Type B pancreatic cell (in vitro differentiated cells): ENCODE measurements at regions not wholly inside any gene's neighbourhood (a gene's known extent, or its start where the extent isn't known, plus 50 kb on each side); places are given as distances from the start of the nearest gene placed in this dataset.

ENCODE experiments used
- DNase-seq: peaks from one replicate; pipeline ENCODE4 v3.0.0; 2021; ENCODE audit warnings: mixed read lengths; ENCODE audit not compliant: unreplicated experiment; ENCODE audit errors: extremely low spot score
- H3K27ac Mint-ChIP-seq: 2 replicates; pipeline ENCODE4 v1.8.0; 2021; ENCODE audit warnings: mild to moderate bottlenecking, mixed read lengths
- H3K27me3 Mint-ChIP-seq: 2 replicates; pipeline ENCODE4 v1.8.0; 2021; ENCODE audit warnings: mixed read lengths
- H3K36me3 Mint-ChIP-seq: 2 replicates; pipeline ENCODE4 v1.8.0; 2021; ENCODE audit warnings: mixed read lengths
- H3K4me1 Mint-ChIP-seq: one replicate; pipeline ENCODE4 v1.8.0; 2021; ENCODE audit warnings: mixed read lengths; ENCODE audit not compliant: unreplicated experiment
- H3K4me3 Mint-ChIP-seq: 2 replicates; pipeline ENCODE4 v1.8.0; 2021; ENCODE audit warnings: mild to moderate bottlenecking, mixed read lengths
- H3K9me3 Mint-ChIP-seq: 2 replicates; pipeline ENCODE4 v1.8.0; 2021; ENCODE audit warnings: mixed read lengths
- TF ChIP-seq, protein P1 (sequence below): fragments of 200-600 bp; sonication (generic); conservative IDR thresholded peaks from 2 replicates; pipeline ENCODE4 v1.5.0; 2021; ENCODE audit warnings: antibody characterized with exemption, mild to moderate bottlenecking

DNA sequence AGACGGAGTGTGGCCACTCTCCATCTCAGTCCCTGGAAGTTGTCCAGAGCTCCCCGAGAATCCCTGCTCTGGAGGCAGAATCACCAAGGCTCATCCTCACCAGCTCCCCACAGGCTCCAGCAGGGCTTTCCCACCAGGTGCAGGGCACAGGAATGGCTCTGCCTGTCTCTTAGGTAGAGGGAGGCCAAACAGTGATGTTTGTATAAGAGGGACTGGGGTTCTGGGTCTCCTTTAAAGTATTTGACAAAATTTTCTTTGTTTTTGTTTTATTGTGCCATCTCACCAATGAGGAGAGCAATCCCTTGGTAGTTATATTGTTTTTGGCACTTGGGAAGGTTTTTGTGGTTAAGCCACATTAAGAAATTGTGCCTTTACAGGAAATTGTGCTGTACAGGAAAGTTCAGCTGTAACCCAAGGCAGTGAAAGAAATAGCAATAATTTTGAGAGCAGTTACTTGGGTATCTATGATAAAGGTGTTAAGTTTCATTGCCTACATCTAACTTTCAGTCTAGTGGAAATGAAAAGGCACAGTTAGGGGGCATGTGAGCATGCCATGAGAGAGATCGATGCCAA is 219.3 kb upstream of the PRSS58 start:
- H3K36me3 Mint-ChIP-seq: no peaks in the 10 kb centered on the region
- no peaks in the 10 kb centered on the region for H3K9me3 Mint-ChIP-seq
- peaks cover 9% of the 10 kb centered on the region for H3K27me3 Mint-ChIP-seq
- DNase-seq: no peak
- H3K4me3 Mint-ChIP-seq: no peak overlapping the region
- TF ChIP-seq, protein P1, sequence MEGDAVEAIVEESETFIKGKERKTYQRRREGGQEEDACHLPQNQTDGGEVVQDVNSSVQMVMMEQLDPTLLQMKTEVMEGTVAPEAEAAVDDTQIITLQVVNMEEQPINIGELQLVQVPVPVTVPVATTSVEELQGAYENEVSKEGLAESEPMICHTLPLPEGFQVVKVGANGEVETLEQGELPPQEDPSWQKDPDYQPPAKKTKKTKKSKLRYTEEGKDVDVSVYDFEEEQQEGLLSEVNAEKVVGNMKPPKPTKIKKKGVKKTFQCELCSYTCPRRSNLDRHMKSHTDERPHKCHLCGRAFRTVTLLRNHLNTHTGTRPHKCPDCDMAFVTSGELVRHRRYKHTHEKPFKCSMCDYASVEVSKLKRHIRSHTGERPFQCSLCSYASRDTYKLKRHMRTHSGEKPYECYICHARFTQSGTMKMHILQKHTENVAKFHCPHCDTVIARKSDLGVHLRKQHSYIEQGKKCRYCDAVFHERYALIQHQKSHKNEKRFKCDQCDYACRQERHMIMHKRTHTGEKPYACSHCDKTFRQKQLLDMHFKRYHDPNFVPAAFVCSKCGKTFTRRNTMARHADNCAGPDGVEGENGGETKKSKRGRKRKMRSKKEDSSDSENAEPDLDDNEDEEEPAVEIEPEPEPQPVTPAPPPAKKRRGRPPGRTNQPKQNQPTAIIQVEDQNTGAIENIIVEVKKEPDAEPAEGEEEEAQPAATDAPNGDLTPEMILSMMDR: no peak
- H3K4me1 Mint-ChIP-seq: no peaks in the 10 kb centered on the region
- H3K27ac Mint-ChIP-seq: no peak overlapping the region

DNA sequence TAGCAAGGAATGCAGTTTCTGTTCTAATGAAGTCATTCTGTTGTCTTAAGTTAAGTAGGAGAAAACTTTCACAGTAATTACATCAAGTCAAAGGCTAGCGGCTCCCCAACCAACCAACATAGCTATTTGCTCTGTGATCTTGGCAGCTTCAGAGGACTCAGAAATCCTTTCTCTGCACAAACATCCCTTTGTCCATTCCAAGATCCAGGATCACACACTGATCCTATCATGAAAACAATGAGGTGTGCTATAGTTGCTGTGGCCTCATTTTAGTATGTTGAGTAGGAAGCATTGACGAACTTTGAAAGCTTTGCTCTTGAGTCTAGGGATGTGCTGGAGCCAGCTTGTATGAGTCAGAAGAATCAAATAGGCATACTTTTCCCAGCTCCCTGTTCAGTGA is 218.2 kb upstream of the PRSS58 start:
- no peaks in the 10 kb centered on the region for H3K9me3 Mint-ChIP-seq
- H3K4me1 Mint-ChIP-seq: no peaks in the 10 kb centered on the region
- TF ChIP-seq, protein P1: no peak
- H3K27me3 Mint-ChIP-seq: peaks cover 9% of the 10 kb centered on the region
- H3K27ac Mint-ChIP-seq: no peak overlapping the region
- no peak overlapping the region for H3K4me3 Mint-ChIP-seq
- H3K36me3 Mint-ChIP-seq: no peaks in the 10 kb centered on the region
- DNase-seq: no peak

DNA sequence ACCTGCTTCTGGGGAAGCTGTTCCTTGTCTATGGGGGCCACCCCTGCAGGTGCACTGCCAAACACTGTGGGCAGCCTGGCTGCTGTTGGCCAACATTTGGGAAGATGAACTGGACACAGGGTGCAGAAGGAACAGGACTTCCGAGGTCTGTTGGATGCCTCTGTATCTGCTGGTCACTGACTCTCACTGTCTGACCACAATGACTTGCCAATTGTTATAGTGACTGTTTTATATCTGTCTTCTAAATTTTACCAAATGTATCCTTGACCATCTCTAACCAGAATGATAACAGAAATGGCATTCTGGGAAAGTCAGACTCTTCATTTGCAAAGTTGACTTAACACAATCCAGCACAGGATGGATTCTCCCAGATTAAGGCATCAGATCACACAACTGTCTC is 214.0 kb upstream of the PRSS58 start:
- DNase-seq: no peak
- H3K36me3 Mint-ChIP-seq: no peaks in the 10 kb centered on the region
- TF ChIP-seq, protein P1: no peak

DNA sequence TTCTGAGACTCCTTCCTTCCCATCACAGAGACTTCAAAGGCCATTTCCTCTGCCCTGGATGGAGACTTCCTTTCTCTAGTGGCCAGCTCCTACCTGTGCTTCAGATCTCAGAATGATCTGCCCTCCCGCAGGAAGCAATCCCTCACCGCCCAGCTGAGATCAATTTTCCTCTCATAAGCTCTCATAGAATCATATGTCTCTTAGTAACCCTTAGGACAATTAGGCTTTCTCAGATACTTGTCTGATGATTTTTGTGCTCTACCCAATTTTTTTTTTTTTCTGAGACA is 212.6 kb upstream of the PRSS58 start:
- H3K27me3 Mint-ChIP-seq: peaks cover 8% of the 10 kb centered on the region
- TF ChIP-seq, protein P1: no peak
- no peak overlapping the region for H3K4me3 Mint-ChIP-seq
- H3K9me3 Mint-ChIP-seq: no peaks in the 10 kb centered on the region
- no peaks in the 10 kb centered on the region for H3K4me1 Mint-ChIP-seq
- no peak overlapping the region for H3K27ac Mint-ChIP-seq
- H3K36me3 Mint-ChIP-seq: no peaks in the 10 kb centered on the region
- DNase-seq: no peak

More for the DNA sequence above, 214.0 kb upstream of the PRSS58 start:
- Mint-ChIP-seq H3K4me3 (no peak overlapping the region), H3K27ac (no peak overlapping the region), H3K4me1 (no peaks in the 10 kb centered on the region), H3K9me3 (no peaks in the 10 kb centered on the region), H3K27me3 (peaks cover 6% of the 10 kb centered on the region)

DNA sequence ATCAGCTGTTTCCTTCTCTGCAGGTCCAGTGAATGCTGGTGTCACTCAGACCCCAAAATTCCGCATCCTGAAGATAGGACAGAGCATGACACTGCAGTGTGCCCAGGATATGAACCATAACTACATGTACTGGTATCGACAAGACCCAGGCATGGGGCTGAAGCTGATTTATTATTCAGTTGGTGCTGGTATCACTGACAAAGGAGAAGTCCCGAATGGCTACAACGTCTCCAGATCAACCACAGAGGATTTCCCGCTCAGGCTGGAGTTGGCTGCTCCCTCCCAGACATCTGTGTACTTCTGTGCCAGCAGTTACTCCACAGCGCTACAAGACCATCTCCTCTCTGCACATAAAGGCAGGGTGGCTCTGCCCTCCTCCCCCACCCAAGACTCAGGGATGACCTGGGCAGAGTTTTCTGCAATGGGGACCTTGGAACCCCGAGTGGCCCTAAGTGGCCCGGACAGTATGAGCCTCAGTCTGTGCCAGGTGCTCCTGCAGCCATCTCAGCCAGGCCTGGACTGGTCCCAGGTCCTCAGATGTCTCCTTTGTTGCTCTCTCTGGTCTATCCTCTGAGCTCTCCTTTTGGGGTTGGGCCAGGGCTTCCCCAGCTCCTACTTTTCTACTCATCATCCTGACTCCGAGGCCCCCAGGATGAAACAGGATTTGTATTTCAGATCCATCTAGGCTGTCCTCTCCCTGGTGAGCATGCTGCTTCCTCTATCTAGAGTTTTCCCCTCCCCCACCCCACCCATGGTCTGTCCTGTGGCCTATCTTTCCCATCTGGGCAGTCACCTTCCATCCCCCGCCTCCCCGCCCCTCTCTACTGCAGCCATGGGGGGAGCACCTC is 212.1 kb upstream of the PRSS58 start:
- no peak overlapping the region for H3K4me3 Mint-ChIP-seq
- H3K36me3 Mint-ChIP-seq: no peaks in the 10 kb centered on the region
- no peaks in the 10 kb centered on the region for H3K4me1 Mint-ChIP-seq
- no peaks in the 10 kb centered on the region for H3K9me3 Mint-ChIP-seq
- TF ChIP-seq, protein P1: no peak
- peaks cover 10% of the 10 kb centered on the region for H3K27me3 Mint-ChIP-seq
- DNase-seq: no peak
- no peak overlapping the region for H3K27ac Mint-ChIP-seq
